Keratinocyte (primary cell): ENCODE measurements at regions not wholly inside any gene's neighbourhood (a gene's known extent, or its start where the extent isn't known, plus 50 kb on each side); places are given as distances from the start of the nearest gene placed in this dataset.

Source experiments
- DNase-seq: peaks from one replicate; pipeline ENCODE4 v3.0.0-alpha.2; 2011; ENCODE audit warnings: low read depth, missing footprints, low spot score
- FAIRE-seq: peaks from 2 replicates; lab custom pipeline; 2011; peaks lifted over from hg19 to GRCh38; lab: Jason Lieb, UNC
- H2AFZ ChIP-seq: 2 replicates; pipeline ENCODE4 v1.6.0; 2012; ENCODE audit warnings: low read length, control low read depth, inconsistent platforms; ENCODE audit not compliant: control insufficient read depth
- H3K27ac ChIP-seq: 2 replicates; pipeline ENCODE4 v1.5.1; 2011; ENCODE audit warnings: low read length; ENCODE audit not compliant: control insufficient read depth, insufficient read depth
- H3K27me3 ChIP-seq: 3 replicates; pipeline ENCODE4 v1.6.0; 2011; ENCODE audit warnings: low read length; ENCODE audit not compliant: control insufficient read depth, insufficient read depth; ENCODE audit errors: extremely low read depth
- H3K36me3 ChIP-seq, 2 experiments: 2 replicates in 1 of 2; 3 replicates in 1 of 2; pipeline ENCODE4 v1.5.1; 2011; ENCODE audit warnings: low read length in 2 of 2, mild to moderate bottlenecking in 1 of 2; ENCODE audit not compliant: control insufficient read depth in 2 of 2, insufficient read depth in 2 of 2; ENCODE audit errors: extremely low read depth in 1 of 2
- H3K4me1 ChIP-seq: 3 replicates; pipeline ENCODE4 v1.5.1; 2011; ENCODE audit warnings: low read length; ENCODE audit not compliant: control insufficient read depth, insufficient read depth; ENCODE audit errors: extremely low read depth
- H3K4me2 ChIP-seq: 3 replicates; pipeline ENCODE4 v1.6.0; 2011; ENCODE audit warnings: low read depth, low read length; ENCODE audit not compliant: control insufficient read depth, insufficient read depth; ENCODE audit errors: extremely low read depth
- H3K4me3 ChIP-seq, 3 experiments: fragments of 200-600 bp in 1 of 3; sonication (generic) in 1 of 3; 2 replicates in 2 of 3; 3 replicates in 1 of 3; pipeline ENCODE4 v1.5.1; 2011 to 2016; ENCODE audit warnings: low read length in 3 of 3, mild to moderate bottlenecking in 3 of 3, control low read depth in 2 of 3, inconsistent platforms in 1 of 3, low read depth in 1 of 3, mixed read lengths in 1 of 3, mixed run types in 1 of 3, moderate library complexity in 1 of 3; ENCODE audit not compliant: control insufficient read depth in 2 of 3, insufficient read depth in 2 of 3; ENCODE audit errors: extremely low read depth in 1 of 3
- H3K79me2 ChIP-seq: 2 replicates; pipeline ENCODE4 v1.6.0; 2012; ENCODE audit warnings: low read length; ENCODE audit not compliant: control insufficient read depth, insufficient read depth
- H3K9ac ChIP-seq: 3 replicates; pipeline ENCODE4 v1.6.0; 2011; ENCODE audit warnings: low read length; ENCODE audit not compliant: control insufficient read depth, insufficient read depth; ENCODE audit errors: extremely low read depth
- H3K9me1 ChIP-seq: 3 replicates; pipeline ENCODE4 v1.6.0; 2011; ENCODE audit warnings: low read length; ENCODE audit not compliant: control insufficient read depth, insufficient read depth; ENCODE audit errors: extremely low read depth
- H3K9me3 ChIP-seq: 2 replicates; pipeline ENCODE4 v1.5.1; 2012; ENCODE audit warnings: low read depth, low read length; ENCODE audit not compliant: control insufficient read depth
- H4K20me1 ChIP-seq: 3 replicates; pipeline ENCODE4 v1.6.0; 2011; ENCODE audit warnings: low read length; ENCODE audit not compliant: control insufficient read depth, insufficient read depth; ENCODE audit errors: extremely low read depth
- CTCF ChIP-seq, 3 experiments: IDR thresholded peaks in 1 of 3; conservative IDR thresholded peaks in 1 of 3; optimal IDR thresholded peaks in 1 of 3; 2 replicates in 2 of 3; 3 replicates in 1 of 3; pipeline versions ENCODE3 to v1.5.1; 2011; ENCODE audit warnings: low read length in 3 of 3, mild to moderate bottlenecking in 3 of 3, moderate library complexity in 2 of 3, control low read depth in 1 of 3, inconsistent platforms in 1 of 3; ENCODE audit not compliant: insufficient read depth in 2 of 3; ENCODE audit errors: extremely low read depth in 1 of 3
- EZH2 ChIP-seq: IDR thresholded peaks from one replicate; pipeline ENCODE4 v1.6.1; 2012; ENCODE audit warnings: inconsistent platforms, mild to moderate bottlenecking, low read length, moderate library complexity
- dilution Hi-C: fragments of 300-500 bp; cut with MboI; formaldehyde crosslinking; loops from one replicate; pipeline ENCODE4 v1.7.0; 2020; ENCODE audit warnings: low sequenced_read_pairs; ENCODE audit not compliant: extremely low pct_ligation_motif_present

GRCh38 chr1:168472223-168472622, 71.6 kb downstream of the XCL2 start:
- DNase-seq (no peak), FAIRE-seq (peak; percentile 66)
- no peak overlapping the region for H2AFZ ChIP-seq
- no peaks in the 10 kb centered on the region for H3K9me1 ChIP-seq
- no peak overlapping the region for H3K4me3 ChIP-seq
- no peak overlapping the region for H3K27ac ChIP-seq
- dilution Hi-C loops: no loop called here
- no peak for TF ChIP-seq CTCF (optimal IDR thresholded peaks at IDR 0.05 in 1 of 3, IDR thresholded peaks at IDR 0.05 in 1 of 3, conservative IDR thresholded peaks at IDR 0.05 in 1 of 3; ENCODE audit: extremely low read depth in 1 of 3, insufficient read depth in 2 of 3, low read length in 3 of 3)
- TF ChIP-seq EZH2: no peak
- no peaks in the 10 kb centered on the region for H3K36me3 ChIP-seq
- peaks cover 3% of the 10 kb centered on the region for H3K9me3 ChIP-seq
- H3K9ac ChIP-seq: no peak overlapping the region
- H3K4me1 ChIP-seq: peaks cover 48% of the 10 kb centered on the region
- H3K79me2 ChIP-seq: no peaks in the 10 kb centered on the region
- no peak overlapping the region for H3K4me2 ChIP-seq
- H4K20me1 ChIP-seq: no peaks in the 10 kb centered on the region
- H3K27me3 ChIP-seq: no peaks in the 10 kb centered on the region

GRCh38 chr1:168470901-168471431, 72.8 kb downstream of the XCL2 start:
- peak overlapping the region; percentile 15 for H3K4me2 ChIP-seq
- H3K79me2 ChIP-seq: no peaks in the 10 kb centered on the region
- FAIRE-seq (peak; percentile 88), DNase-seq (peak; percentile 44)
- peak overlapping the region; percentile 61 for H2AFZ ChIP-seq
- H3K9ac ChIP-seq: no peak overlapping the region
- H3K4me1 ChIP-seq: peaks cover 46% of the 10 kb centered on the region
- no peaks in the 10 kb centered on the region for H3K27me3 ChIP-seq
- no peaks in the 10 kb centered on the region for H3K9me1 ChIP-seq
- H3K9me3 ChIP-seq: peaks cover 3% of the 10 kb centered on the region
- peak overlapping the region; percentile 71 for H3K27ac ChIP-seq
- no peak for TF ChIP-seq EZH2
- TF ChIP-seq CTCF (optimal IDR thresholded peaks at IDR 0.05 in 1 of 3, IDR thresholded peaks at IDR 0.05 in 1 of 3, conservative IDR thresholded peaks at IDR 0.05 in 1 of 3; ENCODE audit: extremely low read depth in 1 of 3, insufficient read depth in 2 of 3, low read length in 3 of 3): no peak
- no peak overlapping the region for H3K4me3 ChIP-seq
- no peaks in the 10 kb centered on the region for H3K36me3 ChIP-seq
- dilution Hi-C loops: no loop called here
- no peaks in the 10 kb centered on the region for H4K20me1 ChIP-seq
